ENCODE measurements at regions not wholly inside any gene's neighbourhood (a gene's known extent, or its start where the extent isn't known, plus 50 kb on each side); places are given as distances from the start of the nearest gene placed in this dataset.
"Not testable (repeated sequence)": the region's sequence is repeated elsewhere in the genome, so short reads cannot be mapped to it uniquely, and the experiment has no call there.

- H3K27ac ChIP-seq: no peak overlapping the region
- no peaks in the 10 kb centered on the region for H3K27me3 ChIP-seq
- no peaks in the 10 kb centered on the region for H3K9me3 ChIP-seq
- H3K36me3 ChIP-seq: no peaks in the 10 kb centered on the region
- no peak overlapping the region for H3K4me3 ChIP-seq
- no peak for DNase-seq (ENCODE audit: low spot score in 2 of 2)
- no peaks in the 10 kb centered on the region for H3K4me1 ChIP-seq
- TF ChIP-seq POLR2A (IDR thresholded peaks at IDR 0.05): no peak
These were observed 179.1 kb upstream of the IL1RAPL1 start for GRCh38 chrX:28408017-28408723.

DNA sequence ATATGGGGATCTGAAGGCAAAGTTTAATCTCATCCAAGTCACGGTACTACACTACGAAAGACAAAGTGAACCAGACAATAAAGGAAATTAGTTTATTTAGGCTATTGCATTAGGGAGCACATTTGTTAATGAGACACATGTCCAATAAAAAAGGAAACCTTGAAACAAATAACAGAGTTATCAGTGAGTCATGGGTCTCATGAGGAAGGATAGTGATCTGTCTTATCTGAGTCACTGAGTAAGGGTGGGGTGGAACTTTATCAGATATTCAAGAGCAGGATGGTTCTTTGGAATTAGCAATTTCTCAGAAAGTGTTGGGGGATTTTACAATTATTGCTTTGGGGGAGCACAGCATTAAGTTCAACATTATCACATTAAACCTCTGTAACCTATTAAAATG lies 188.9 kb upstream of the IL1RAPL1 start:
- TF ChIP-seq POLR2A (IDR thresholded peaks at IDR 0.05) (no peak), CTCF (IDR thresholded peaks at IDR 0.05) (no peak), POLR2AphosphoS5 (IDR thresholded peaks at IDR 0.05) (no peak), EP300 (IDR thresholded peaks at IDR 0.05) (no peak)
- Histone ChIP-seq H3K36me3 (no peaks in the 10 kb centered on the region), H3K27me3 (no peaks in the 10 kb centered on the region), H3K4me3 (no peak overlapping the region), H3K27ac (no peak overlapping the region), H3K4me1 (no peaks in the 10 kb centered on the region), H3K9me3 (no peaks in the 10 kb centered on the region)
- 80% methylated on average over 2 of the region's 2 CpGs for WGBS
- no peak for DNase-seq (ENCODE audit: low spot score in 2 of 2)

GRCh38 chrX:28391528-28391927 lies 195.7 kb upstream of the IL1RAPL1 start:
- no peaks in the 10 kb centered on the region for H3K9me3 ChIP-seq
- no peaks in the 10 kb centered on the region for H3K4me1 ChIP-seq
- H3K27ac ChIP-seq: no peak overlapping the region
- no peak overlapping the region for H3K4me3 ChIP-seq
- 87% methylated on average over 5 of the region's 5 CpGs for WGBS
- DNase-seq (ENCODE audit: low spot score in 2 of 2): no peak
- no peaks in the 10 kb centered on the region for H3K36me3 ChIP-seq
- H3K27me3 ChIP-seq: no peaks in the 10 kb centered on the region
- TF ChIP-seq POLR2AphosphoS5 (IDR thresholded peaks at IDR 0.05): no peak
- TF ChIP-seq CTCF (IDR thresholded peaks at IDR 0.05): no peak
- TF ChIP-seq EP300 (IDR thresholded peaks at IDR 0.05): no peak
- TF ChIP-seq POLR2A (IDR thresholded peaks at IDR 0.05): no peak

DNA sequence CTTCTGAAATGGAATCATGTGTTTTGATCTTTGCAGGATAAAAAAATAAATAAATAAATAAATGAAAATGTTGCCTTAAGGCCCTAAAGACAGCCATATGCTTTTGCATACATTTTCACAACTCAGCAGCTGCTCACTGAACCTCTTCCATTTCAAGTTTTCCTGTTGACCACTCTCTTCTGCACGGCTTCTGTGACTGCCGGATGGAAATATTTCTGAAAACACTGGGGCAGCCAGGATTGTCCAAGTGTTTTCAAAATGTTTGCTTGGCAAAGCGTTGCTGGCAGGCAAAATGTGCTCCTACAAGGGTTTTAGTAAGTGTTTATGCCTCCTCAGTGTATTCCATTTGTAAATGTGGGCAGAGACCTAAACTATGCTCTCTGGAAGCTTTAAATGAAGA lies 208.1 kb upstream of the IL1RAPL1 start:
- TF ChIP-seq POLR2AphosphoS5 (IDR thresholded peaks at IDR 0.05) (no peak), EP300 (IDR thresholded peaks at IDR 0.05) (no peak), POLR2A (IDR thresholded peaks at IDR 0.05) (no peak), CTCF (IDR thresholded peaks at IDR 0.05) (no peak)
- Histone ChIP-seq H3K27me3 (no peaks in the 10 kb centered on the region), H3K9me3 (no peaks in the 10 kb centered on the region), H3K27ac (no peak overlapping the region), H3K4me1 (no peaks in the 10 kb centered on the region), H3K4me3 (no peak overlapping the region), H3K36me3 (no peaks in the 10 kb centered on the region)
- WGBS: 48% methylated on average over 3 of the region's 3 CpGs
- DNase-seq (ENCODE audit: low spot score in 2 of 2): no peak

DNA sequence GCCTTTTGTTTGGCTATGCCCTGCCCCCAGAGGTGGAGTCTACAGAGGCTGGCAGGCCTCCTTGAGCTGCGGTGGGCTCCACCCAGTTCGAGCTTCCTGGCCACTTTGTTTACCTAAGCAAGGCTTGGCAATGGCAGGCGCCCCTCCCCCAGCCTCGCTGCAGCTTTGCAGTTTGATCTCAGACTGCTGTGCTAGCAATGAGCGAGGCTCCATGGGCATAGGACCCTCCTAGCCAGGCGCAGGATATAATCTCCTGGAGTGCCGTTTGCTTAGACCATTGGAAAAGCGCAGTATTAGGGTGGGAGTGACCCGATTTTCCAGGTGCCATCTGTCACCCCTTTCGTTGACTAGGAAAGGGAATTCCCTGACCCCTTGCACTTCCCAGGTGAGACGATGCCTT lies 219.6 kb upstream of the IL1RAPL1 start:
- H3K27ac ChIP-seq; H3K36me3 ChIP-seq; H3K4me3 ChIP-seq; H3K4me1 ChIP-seq; DNase-seq (ENCODE audit: low spot score in 2 of 2); H3K9me3 ChIP-seq; H3K27me3 ChIP-seq: not testable (repeated sequence)
- whole genome bisulfite sequencing: 92% methylated on average over 11 of the region's 11 CpGs

- Histone ChIP-seq H3K36me3 (no peaks in the 10 kb centered on the region), H3K4me3 (no peak overlapping the region), H3K27ac (no peak overlapping the region), H3K9me3 (no peaks in the 10 kb centered on the region), H3K27me3 (no peaks in the 10 kb centered on the region), H3K4me1 (no peaks in the 10 kb centered on the region)
- DNase-seq (ENCODE audit: low spot score in 2 of 2): no peak
- WGBS: 54% methylated on average over 3 of the region's 3 CpGs
- TF ChIP-seq CTCF (IDR thresholded peaks at IDR 0.05) (no peak), POLR2A (IDR thresholded peaks at IDR 0.05) (no peak), EP300 (IDR thresholded peaks at IDR 0.05) (no peak), POLR2AphosphoS5 (IDR thresholded peaks at IDR 0.05) (no peak)
These were observed 235.4 kb upstream of the IL1RAPL1 start for GRCh38 chrX:28351801-28352200.

Data from suprapubic skin (tissue), 4 donors.